ENCODE measurements at regions not wholly inside any gene's neighbourhood (a gene's known extent, or its start where the extent isn't known, plus 50 kb on each side); places are given as distances from the start of the nearest gene placed in this dataset.

DNA sequence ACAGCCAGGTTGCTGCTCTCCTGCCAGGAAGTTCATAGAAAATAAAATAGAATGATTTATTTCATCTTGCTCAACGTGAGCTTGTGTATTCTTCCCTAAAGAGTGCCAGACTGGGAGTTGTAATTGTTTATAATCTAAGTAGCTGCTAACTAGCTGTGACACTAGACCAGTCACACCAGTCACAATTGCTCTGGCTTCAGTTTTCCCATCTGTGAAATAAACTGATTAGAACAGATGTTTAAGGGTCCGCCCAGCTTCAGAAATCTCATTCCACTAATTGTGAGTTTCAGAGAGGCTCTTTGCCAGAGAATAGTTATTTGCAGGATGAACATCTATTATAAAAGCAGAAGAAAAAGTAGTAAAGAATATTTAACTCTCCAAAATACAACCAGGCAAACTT is 55.6 kb upstream of the ZDHHC17 start:
- no peak for FAIRE-seq

GRCh38 chr12:76711241-76711640 is 52.7 kb upstream of the ZDHHC17 start:
- FAIRE-seq = no peak

- FAIRE-seq = no peak
These were observed 50.8 kb upstream of the ZDHHC17 start for GRCh38 chr12:76713130-76713529.

DNA sequence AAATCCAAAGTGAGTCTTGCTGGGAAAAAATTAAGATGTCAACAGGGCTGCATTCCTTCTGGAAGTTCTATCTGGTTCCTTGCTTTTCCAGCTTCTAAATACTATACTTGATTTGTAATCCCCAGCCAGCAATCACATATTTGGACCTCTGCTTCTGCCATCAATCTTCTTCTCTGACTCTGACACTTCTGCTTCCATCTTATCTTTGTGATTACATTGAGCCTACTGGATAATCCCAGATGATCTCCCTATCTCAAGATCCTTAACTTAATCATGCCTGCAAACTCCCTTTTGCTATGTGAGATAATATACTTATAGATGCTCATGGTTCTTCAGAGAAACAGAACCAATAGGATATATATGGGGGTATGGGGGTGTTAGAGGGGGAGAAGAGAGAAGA is 49.9 kb upstream of the ZDHHC17 start:
- no peak for FAIRE-seq

Data from G401.6 (cell line).